SJSA1 (cell line): ENCODE measurements at regions not wholly inside any gene's neighbourhood (a gene's known extent, or its start where the extent isn't known, plus 50 kb on each side); places are given as distances from the start of the nearest gene placed in this dataset.
A peak's percentile ranks its signal among the peaks of the same experiment; 100 is the strongest.
"Not testable (repeated sequence)": the region's sequence is repeated elsewhere in the genome, so short reads cannot be mapped to it uniquely, and the experiment has no call there.

ENCODE experiments used
- DNase-seq, 2 experiments: peaks; one replicate each; pipeline ENCODE4 v3.0.0-alpha.2; 2015 to 2020; ENCODE audit warnings: low spot score in 2 of 2, low read depth in 1 of 2
- H3K27ac ChIP-seq: fragments of 250-450 bp; sonication (Bioruptor Pico); 2 replicates; pipeline ENCODE4 v1.5.1; 2020; ENCODE audit warnings: mild to moderate bottlenecking, moderate library complexity
- H3K27me3 ChIP-seq: fragments of 250-450 bp; sonication (Bioruptor Pico); replicated peaks from 2 replicates; pipeline ENCODE4 v1.5.1; 2020; ENCODE audit warnings: mild to moderate bottlenecking, moderate library complexity
- H3K36me3 ChIP-seq: fragments of 250-450 bp; sonication (Bioruptor Pico); 2 replicates; pipeline ENCODE4 v1.5.1; 2020; ENCODE audit warnings: mild to moderate bottlenecking
- H3K4me1 ChIP-seq: fragments of 250-450 bp; sonication (Bioruptor Pico); replicated peaks from 2 replicates; pipeline ENCODE4 v1.6.1; 2021; ENCODE audit warnings: mild to moderate bottlenecking
- H3K4me3 ChIP-seq: fragments of 250-450 bp; sonication (Bioruptor Pico); 2 replicates; pipeline ENCODE4 v1.5.1; 2020; ENCODE audit warnings: mild to moderate bottlenecking
- H3K9me3 ChIP-seq: fragments of 250-450 bp; sonication (Bioruptor Pico); replicated peaks from 2 replicates; pipeline ENCODE4 v1.5.1; 2020; ENCODE audit warnings: mild to moderate bottlenecking

GRCh38 chr2:95674186-95674585 is 82.4 kb downstream of the TRIM43 start:
- H3K9me3 ChIP-seq, result no peaks in the 10 kb centered on the region
- no peak overlapping the region for H3K27ac ChIP-seq
- DNase-seq, result no peak
- H3K4me3 ChIP-seq, result no peak overlapping the region
- no peaks in the 10 kb centered on the region for H3K27me3 ChIP-seq
- peaks cover 11% of the 10 kb centered on the region for H3K4me1 ChIP-seq
- no peaks in the 10 kb centered on the region for H3K36me3 ChIP-seq

- not testable (repeated sequence) for H3K27me3 ChIP-seq, H3K36me3 ChIP-seq, H3K4me3 ChIP-seq, H3K9me3 ChIP-seq, DNase-seq, H3K4me1 ChIP-seq, H3K27ac ChIP-seq
Observed at GRCh38 chr2:95676573-95676972, 84.8 kb downstream of the TRIM43 start.

GRCh38 chr2:95677346-95677745 is 85.5 kb downstream of the TRIM43 start:
- Histone ChIP-seq H3K27ac (no peak overlapping the region), H3K9me3 (no peaks in the 10 kb centered on the region), H3K4me1 (peaks cover 5% of the 10 kb centered on the region), H3K4me3 (no peak overlapping the region), H3K36me3 (no peaks in the 10 kb centered on the region), H3K27me3 (no peaks in the 10 kb centered on the region)
- no peak for DNase-seq

GRCh38 chr2:95677833-95678232 is 86.0 kb downstream of the TRIM43 start:
- H3K4me3 ChIP-seq, H3K36me3 ChIP-seq, H3K9me3 ChIP-seq, H3K27ac ChIP-seq, H3K4me1 ChIP-seq, DNase-seq, H3K27me3 ChIP-seq: not testable (repeated sequence)

- not testable (repeated sequence) for H3K36me3 ChIP-seq, DNase-seq, H3K9me3 ChIP-seq, H3K27ac ChIP-seq, H3K4me3 ChIP-seq, H3K27me3 ChIP-seq
- peaks cover 11% of the 10 kb centered on the region for H3K4me1 ChIP-seq
Observed at GRCh38 chr2:95681158-95681557, 89.4 kb downstream of the TRIM43 start.

GRCh38 chr2:95681589-95682081 is 89.8 kb downstream of the TRIM43 start:
- DNase-seq, H3K27ac ChIP-seq, H3K4me3 ChIP-seq, H3K9me3 ChIP-seq, H3K27me3 ChIP-seq, H3K36me3 ChIP-seq: not testable (repeated sequence)
- H3K4me1 ChIP-seq, result peaks cover 11% of the 10 kb centered on the region

- H3K36me3 ChIP-seq, H3K9me3 ChIP-seq, H3K27me3 ChIP-seq, H3K27ac ChIP-seq: not testable (repeated sequence)
- Histone ChIP-seq H3K4me3 (peak overlapping the region; percentile 27), H3K4me1 (peaks cover 11% of the 10 kb centered on the region)
- peak in 1 of 2 experiments; percentile 7 for DNase-seq
Observed at GRCh38 chr2:95682889-95683517, 91.2 kb downstream of the TRIM43 start.

- H3K4me3 ChIP-seq, result no peak overlapping the region
- H3K9me3 ChIP-seq, result no peaks in the 10 kb centered on the region
- H3K4me1 ChIP-seq, result peaks cover 11% of the 10 kb centered on the region
- no peaks in the 10 kb centered on the region for H3K27me3 ChIP-seq
- no peaks in the 10 kb centered on the region for H3K36me3 ChIP-seq
- no peak overlapping the region for H3K27ac ChIP-seq
- no peak for DNase-seq
Observed at GRCh38 chr2:95685513-95685912, 93.7 kb downstream of the TRIM43 start.

GRCh38 chr2:95686056-95686825 is 94.4 kb downstream of the TRIM43 start:
- not testable (repeated sequence) for H3K9me3 ChIP-seq, DNase-seq, H3K36me3 ChIP-seq, H3K27me3 ChIP-seq, H3K4me3 ChIP-seq, H3K27ac ChIP-seq
- H3K4me1 ChIP-seq, result peaks cover 11% of the 10 kb centered on the region

- not testable (repeated sequence) for DNase-seq, H3K27ac ChIP-seq, H3K27me3 ChIP-seq, H3K4me3 ChIP-seq, H3K36me3 ChIP-seq, H3K4me1 ChIP-seq, H3K9me3 ChIP-seq
Observed at GRCh38 chr2:95687852-95688251, 96.1 kb downstream of the TRIM43 start.

GRCh38 chr2:95691210-95691609 is 99.4 kb downstream of the TRIM43 start:
- not testable (repeated sequence) for H3K4me3 ChIP-seq, H3K27me3 ChIP-seq, H3K27ac ChIP-seq, H3K4me1 ChIP-seq, DNase-seq, H3K9me3 ChIP-seq, H3K36me3 ChIP-seq

GRCh38 chr2:95693071-95693846 is 101.5 kb downstream of the TRIM43 start:
- not testable (repeated sequence) for H3K36me3 ChIP-seq

GRCh38 chr2:95695613-95696012 is 103.8 kb downstream of the TRIM43 start:
- Histone ChIP-seq H3K27ac (no peak overlapping the region), H3K4me1 (no peaks in the 10 kb centered on the region), H3K36me3 (no peaks in the 10 kb centered on the region), H3K4me3 (no peak overlapping the region), H3K9me3 (no peaks in the 10 kb centered on the region), H3K27me3 (no peaks in the 10 kb centered on the region)
- DNase-seq, result no peak

More at GRCh38 chr2:95693071-95693846, 101.5 kb downstream of the TRIM43 start:
- H3K9me3 ChIP-seq, H3K4me1 ChIP-seq, H3K27me3 ChIP-seq, DNase-seq, H3K4me3 ChIP-seq, H3K27ac ChIP-seq: not testable (repeated sequence)

GRCh38 chr2:95698146-95698545 is 106.3 kb downstream of the TRIM43 start:
- Histone ChIP-seq H3K27me3 (no peaks in the 10 kb centered on the region), H3K4me1 (no peaks in the 10 kb centered on the region), H3K36me3 (no peaks in the 10 kb centered on the region), H3K4me3 (no peak overlapping the region), H3K27ac (no peak overlapping the region), H3K9me3 (no peaks in the 10 kb centered on the region)
- DNase-seq, result no peak
